ENCODE measurements at regions not wholly inside any gene's neighbourhood (a gene's known extent, or its start where the extent isn't known, plus 50 kb on each side); places are given as distances from the start of the nearest gene placed in this dataset.
"Not testable (repeated sequence)": the region's sequence is repeated elsewhere in the genome, so short reads cannot be mapped to it uniquely, and the experiment has no call there.

DNA sequence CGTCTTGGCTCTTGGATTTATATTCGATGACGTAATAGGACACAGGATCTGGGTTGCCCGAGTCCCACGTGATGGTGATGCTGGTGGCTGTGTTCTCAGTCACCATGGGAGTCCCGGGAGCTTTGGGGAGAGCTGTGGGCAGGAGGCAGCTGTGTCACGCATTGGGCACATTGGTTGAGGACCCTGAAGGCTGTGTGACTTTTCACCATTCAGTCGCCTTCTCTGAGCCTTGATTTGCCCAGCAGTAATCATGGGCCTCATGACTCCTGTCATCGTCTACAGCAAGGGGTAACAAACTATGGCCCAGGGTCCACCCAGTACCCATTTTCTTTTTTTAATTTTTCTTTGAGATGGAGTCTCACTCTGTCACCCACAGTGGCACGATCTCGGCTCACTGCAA lies 96.3 kb downstream of the PTPRS start:
- peaks cover 52% of the 10 kb centered on the region for H3K36me3 ChIP-seq (ENCODE audit: insufficient read depth, insufficient read length, low read length)
- no peaks in the 10 kb centered on the region for H3K27me3 ChIP-seq (ENCODE audit: insufficient read depth, insufficient read length)
- H3K9ac ChIP-seq (ENCODE audit: insufficient read length, low read depth): no peak overlapping the region
- H3K4me3 ChIP-seq (ENCODE audit: insufficient read length, low read depth): no peak overlapping the region
- H3K9me3 ChIP-seq (ENCODE audit: insufficient read depth, low read length): no peaks in the 10 kb centered on the region
- TF ChIP-seq SUZ12 (IDR thresholded peaks at IDR 0.05; ENCODE audit: extremely low read depth, insufficient read depth, insufficient read length) (no peak), ZNF274 (IDR thresholded peaks at IDR 0.05; ENCODE audit: low read depth, low read length) (no peak)
- DNase-seq (ENCODE audit: low read depth, low spot score): no peak
- peaks cover 2% of the 10 kb centered on the region for H3K4me1 ChIP-seq (ENCODE audit: insufficient read depth, insufficient read length)

DNA sequence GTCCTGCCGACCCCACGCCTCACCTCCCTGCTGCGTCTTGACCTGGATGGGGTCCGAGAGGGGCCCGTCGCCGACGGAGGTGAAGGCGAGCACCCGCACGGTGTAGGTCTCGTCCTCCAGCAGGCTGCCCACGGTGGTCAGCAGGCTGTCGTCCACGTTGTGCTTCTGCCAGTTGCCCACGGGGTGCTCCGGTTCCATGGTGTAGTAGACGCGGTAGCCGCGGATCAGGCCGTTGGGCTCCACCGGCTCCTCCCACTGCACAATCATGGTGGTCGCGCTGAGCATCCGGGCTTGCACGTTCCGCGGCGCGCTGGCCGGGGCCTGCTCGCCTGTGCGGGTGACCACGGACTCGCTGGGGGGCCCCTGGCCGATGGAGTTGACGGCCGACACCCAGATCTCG lies 96.7 kb downstream of the PTPRS start:
- Histone ChIP-seq H3K4me3 (ENCODE audit: insufficient read length, low read depth) (no peak overlapping the region), H3K4me1 (ENCODE audit: insufficient read depth, insufficient read length) (peaks cover 2% of the 10 kb centered on the region), H3K36me3 (ENCODE audit: insufficient read depth, insufficient read length, low read length) (peaks cover 55% of the 10 kb centered on the region), H3K9me3 (ENCODE audit: insufficient read depth, low read length) (no peaks in the 10 kb centered on the region), H3K27me3 (ENCODE audit: insufficient read depth, insufficient read length) (no peaks in the 10 kb centered on the region), H3K9ac (ENCODE audit: insufficient read length, low read depth) (no peak overlapping the region)
- TF ChIP-seq SUZ12 (IDR thresholded peaks at IDR 0.05; ENCODE audit: extremely low read depth, insufficient read depth, insufficient read length): no peak
- no peak for TF ChIP-seq YY1 (IDR thresholded peaks at IDR 0.05; ENCODE audit: insufficient read depth, insufficient read length)
- TF ChIP-seq ZNF274 (IDR thresholded peaks at IDR 0.05; ENCODE audit: low read depth, low read length): no peak
- DNase-seq (ENCODE audit: low read depth, low spot score): no peak

GRCh38 chr19:5241896-5242295 lies 98.7 kb downstream of the PTPRS start:
- H3K27me3 ChIP-seq (ENCODE audit: insufficient read depth, insufficient read length); DNase-seq (ENCODE audit: low read depth, low spot score); H3K9ac ChIP-seq (ENCODE audit: insufficient read length, low read depth); H3K9me3 ChIP-seq (ENCODE audit: insufficient read depth, low read length); H3K4me1 ChIP-seq (ENCODE audit: insufficient read depth, insufficient read length); H3K4me3 ChIP-seq (ENCODE audit: insufficient read length, low read depth): not testable (repeated sequence)
- peaks cover 66% of the 10 kb centered on the region for H3K36me3 ChIP-seq (ENCODE audit: insufficient read depth, insufficient read length, low read length)

DNA sequence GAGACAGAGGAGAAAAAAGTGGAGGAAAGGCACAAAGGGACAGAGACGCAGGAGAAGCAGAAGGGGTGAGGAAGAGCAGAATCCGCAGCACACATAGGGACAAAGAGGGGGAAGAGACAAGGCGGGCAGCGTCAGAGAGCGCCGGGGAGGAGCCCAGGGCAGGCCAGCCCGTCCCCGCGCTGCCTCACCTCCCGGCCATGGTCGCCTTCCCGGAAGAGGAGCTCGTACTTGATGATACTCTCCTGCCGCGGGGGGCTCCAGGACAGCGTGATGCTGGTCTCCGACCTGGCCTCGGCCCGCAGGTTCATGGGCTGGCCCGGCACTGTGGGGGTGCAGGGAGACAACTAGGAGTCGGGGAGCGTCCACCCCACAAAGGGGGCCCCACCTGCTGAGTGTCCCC lies 100.6 kb downstream of the PTPRS start:
- H3K4me3 ChIP-seq (ENCODE audit: insufficient read length, low read depth): no peak overlapping the region
- H3K9ac ChIP-seq (ENCODE audit: insufficient read length, low read depth): no peak overlapping the region
- TF ChIP-seq ZNF274 (IDR thresholded peaks at IDR 0.05; ENCODE audit: low read depth, low read length) (no peak), YY1 (IDR thresholded peaks at IDR 0.05; ENCODE audit: insufficient read depth, insufficient read length) (no peak), SUZ12 (IDR thresholded peaks at IDR 0.05; ENCODE audit: extremely low read depth, insufficient read depth, insufficient read length) (no peak)
- no peaks in the 10 kb centered on the region for H3K9me3 ChIP-seq (ENCODE audit: insufficient read depth, low read length)
- H3K36me3 ChIP-seq (ENCODE audit: insufficient read depth, insufficient read length, low read length): peaks cover 71% of the 10 kb centered on the region
- H3K27me3 ChIP-seq (ENCODE audit: insufficient read depth, insufficient read length): no peaks in the 10 kb centered on the region
- DNase-seq (ENCODE audit: low read depth, low spot score): no peak
- H3K4me1 ChIP-seq (ENCODE audit: insufficient read depth, insufficient read length): no peaks in the 10 kb centered on the region

GRCh38 chr19:5238700-5239099 lies 101.9 kb downstream of the PTPRS start:
- no peaks in the 10 kb centered on the region for H3K9me3 ChIP-seq (ENCODE audit: insufficient read depth, low read length)
- TF ChIP-seq SUZ12 (IDR thresholded peaks at IDR 0.05; ENCODE audit: extremely low read depth, insufficient read depth, insufficient read length) (no peak), YY1 (IDR thresholded peaks at IDR 0.05; ENCODE audit: insufficient read depth, insufficient read length) (no peak), ZNF274 (IDR thresholded peaks at IDR 0.05; ENCODE audit: low read depth, low read length) (no peak)
- H3K27me3 ChIP-seq (ENCODE audit: insufficient read depth, insufficient read length): no peaks in the 10 kb centered on the region
- no peak for DNase-seq (ENCODE audit: low read depth, low spot score)
- H3K9ac ChIP-seq (ENCODE audit: insufficient read length, low read depth): no peak overlapping the region
- H3K4me1 ChIP-seq (ENCODE audit: insufficient read depth, insufficient read length): no peaks in the 10 kb centered on the region
- no peak overlapping the region for H3K4me3 ChIP-seq (ENCODE audit: insufficient read length, low read depth)
- H3K36me3 ChIP-seq (ENCODE audit: insufficient read depth, insufficient read length, low read length): peaks cover 63% of the 10 kb centered on the region

DNA sequence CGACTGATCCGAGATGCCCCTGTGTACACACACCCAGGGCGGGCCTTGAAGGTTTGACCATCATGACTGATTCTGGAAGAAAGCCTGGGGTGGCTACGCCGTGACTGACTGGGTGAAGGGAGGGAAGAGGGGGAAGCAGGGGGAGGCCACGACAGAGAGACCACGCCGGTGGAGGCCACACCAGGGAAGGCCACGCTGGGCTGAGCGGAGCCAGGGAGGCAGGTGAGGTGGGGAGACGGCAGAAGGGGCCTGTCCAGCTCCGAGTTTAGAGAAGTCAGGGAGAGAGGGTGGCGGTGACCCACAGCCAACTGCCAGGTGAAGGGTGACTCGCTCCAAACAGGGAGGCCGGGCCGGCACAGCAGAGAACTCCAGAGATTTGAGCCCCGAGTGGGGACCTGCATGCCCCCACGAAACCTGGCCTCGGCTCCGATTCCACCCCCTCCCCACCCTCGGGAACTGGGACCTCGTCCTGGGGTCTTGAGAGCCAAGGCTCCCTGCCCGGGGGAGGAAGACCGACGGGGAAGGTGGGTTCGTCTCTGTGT lies 102.6 kb downstream of the PTPRS start:
- TF ChIP-seq YY1 (IDR thresholded peaks at IDR 0.05; ENCODE audit: insufficient read depth, insufficient read length) (no peak), SUZ12 (IDR thresholded peaks at IDR 0.05; ENCODE audit: extremely low read depth, insufficient read depth, insufficient read length) (no peak), ZNF274 (IDR thresholded peaks at IDR 0.05; ENCODE audit: low read depth, low read length) (no peak)
- Histone ChIP-seq H3K9me3 (ENCODE audit: insufficient read depth, low read length) (no peaks in the 10 kb centered on the region), H3K9ac (ENCODE audit: insufficient read length, low read depth) (no peak overlapping the region), H3K27me3 (ENCODE audit: insufficient read depth, insufficient read length) (no peaks in the 10 kb centered on the region), H3K4me1 (ENCODE audit: insufficient read depth, insufficient read length) (no peaks in the 10 kb centered on the region), H3K4me3 (ENCODE audit: insufficient read length, low read depth) (no peak overlapping the region), H3K36me3 (ENCODE audit: insufficient read depth, insufficient read length, low read length) (peaks cover 58% of the 10 kb centered on the region)
- DNase-seq (ENCODE audit: low read depth, low spot score): no peak

GRCh38 chr19:5237190-5237780 lies 103.3 kb downstream of the PTPRS start:
- Histone ChIP-seq H3K9me3 (ENCODE audit: insufficient read depth, low read length) (no peaks in the 10 kb centered on the region), H3K4me3 (ENCODE audit: insufficient read length, low read depth) (no peak overlapping the region), H3K9ac (ENCODE audit: insufficient read length, low read depth) (no peak overlapping the region), H3K36me3 (ENCODE audit: insufficient read depth, insufficient read length, low read length) (peaks cover 61% of the 10 kb centered on the region), H3K4me1 (ENCODE audit: insufficient read depth, insufficient read length) (no peaks in the 10 kb centered on the region), H3K27me3 (ENCODE audit: insufficient read depth, insufficient read length) (no peaks in the 10 kb centered on the region)
- TF ChIP-seq SUZ12 (IDR thresholded peaks at IDR 0.05; ENCODE audit: extremely low read depth, insufficient read depth, insufficient read length) (no peak), YY1 (IDR thresholded peaks at IDR 0.05; ENCODE audit: insufficient read depth, insufficient read length) (no peak)
- no peak for DNase-seq (ENCODE audit: low read depth, low spot score)
